IMR-90 (cell line): ENCODE measurements at regions not wholly inside any gene's neighbourhood (a gene's known extent, or its start where the extent isn't known, plus 50 kb on each side); places are given as distances from the start of the nearest gene placed in this dataset.

Experiments
- MAFK ChIP-seq: IDR thresholded peaks from 2 replicates; pipeline ENCODE4 v1.6.1; 2012; ENCODE audit warnings: low read depth, low read length, improper control_type of control experiment
- MAZ ChIP-seq: IDR thresholded peaks from 2 replicates; pipeline ENCODE4 v1.6.1; 2012; ENCODE audit warnings: low read depth, mild to moderate bottlenecking, low read length, improper control_type of control experiment, moderate library complexity, borderline replicate concordance
- POLR2A ChIP-seq: IDR thresholded peaks from 2 replicates; pipeline ENCODE4 v1.6.1; 2012; ENCODE audit warnings: mild to moderate bottlenecking, low read depth, low read length
- RFX5 ChIP-seq: IDR thresholded peaks from 2 replicates; pipeline ENCODE4 v1.8.0; 2012; ENCODE audit warnings: low read depth, mild to moderate bottlenecking, low read length, moderate library complexity
- TF ChIP-seq, protein P1 (sequence below): conservative IDR thresholded peaks from 2 replicates; pipeline ENCODE4 v1.5.1; 2012; ENCODE audit warnings: mild to moderate bottlenecking, low read depth, low read length, improper control_type of control experiment
- TF ChIP-seq, protein P2 (sequence below): fragments of 150-350 bp; IDR thresholded peaks from 2 replicates; pipeline ENCODE4 v1.6.1; 2017; ENCODE audit warnings: mild to moderate bottlenecking, antibody characterized with exemption, low read length, low read depth

DNA sequence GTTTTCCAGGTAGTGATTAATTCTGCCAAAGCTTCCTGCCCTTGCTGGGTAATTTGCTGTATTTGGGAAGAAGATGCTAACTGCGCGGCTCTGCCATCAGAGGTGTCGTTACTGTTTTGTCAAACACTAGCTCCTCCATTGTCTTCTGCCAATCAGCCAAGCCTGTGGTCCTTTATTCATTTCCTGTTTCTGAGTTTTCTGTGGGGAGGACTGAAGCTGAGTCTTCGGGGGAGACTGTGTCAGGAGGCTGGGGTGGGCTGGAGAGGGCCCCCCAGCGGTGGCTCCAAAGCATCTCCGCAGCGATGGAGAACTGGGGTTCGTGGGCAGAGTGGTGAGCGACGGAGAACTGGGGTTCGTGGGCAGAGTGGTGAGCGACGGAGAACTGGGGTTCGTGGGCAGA lies 322.9 kb upstream of the B3GAT1 start:
- TF ChIP-seq, protein P1, sequence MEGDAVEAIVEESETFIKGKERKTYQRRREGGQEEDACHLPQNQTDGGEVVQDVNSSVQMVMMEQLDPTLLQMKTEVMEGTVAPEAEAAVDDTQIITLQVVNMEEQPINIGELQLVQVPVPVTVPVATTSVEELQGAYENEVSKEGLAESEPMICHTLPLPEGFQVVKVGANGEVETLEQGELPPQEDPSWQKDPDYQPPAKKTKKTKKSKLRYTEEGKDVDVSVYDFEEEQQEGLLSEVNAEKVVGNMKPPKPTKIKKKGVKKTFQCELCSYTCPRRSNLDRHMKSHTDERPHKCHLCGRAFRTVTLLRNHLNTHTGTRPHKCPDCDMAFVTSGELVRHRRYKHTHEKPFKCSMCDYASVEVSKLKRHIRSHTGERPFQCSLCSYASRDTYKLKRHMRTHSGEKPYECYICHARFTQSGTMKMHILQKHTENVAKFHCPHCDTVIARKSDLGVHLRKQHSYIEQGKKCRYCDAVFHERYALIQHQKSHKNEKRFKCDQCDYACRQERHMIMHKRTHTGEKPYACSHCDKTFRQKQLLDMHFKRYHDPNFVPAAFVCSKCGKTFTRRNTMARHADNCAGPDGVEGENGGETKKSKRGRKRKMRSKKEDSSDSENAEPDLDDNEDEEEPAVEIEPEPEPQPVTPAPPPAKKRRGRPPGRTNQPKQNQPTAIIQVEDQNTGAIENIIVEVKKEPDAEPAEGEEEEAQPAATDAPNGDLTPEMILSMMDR = no peak
- TF ChIP-seq POLR2A = no peak
- TF ChIP-seq MAZ = no peak
- no peak for TF ChIP-seq MAFK
- no peak for TF ChIP-seq RFX5
- TF ChIP-seq, protein P2, sequence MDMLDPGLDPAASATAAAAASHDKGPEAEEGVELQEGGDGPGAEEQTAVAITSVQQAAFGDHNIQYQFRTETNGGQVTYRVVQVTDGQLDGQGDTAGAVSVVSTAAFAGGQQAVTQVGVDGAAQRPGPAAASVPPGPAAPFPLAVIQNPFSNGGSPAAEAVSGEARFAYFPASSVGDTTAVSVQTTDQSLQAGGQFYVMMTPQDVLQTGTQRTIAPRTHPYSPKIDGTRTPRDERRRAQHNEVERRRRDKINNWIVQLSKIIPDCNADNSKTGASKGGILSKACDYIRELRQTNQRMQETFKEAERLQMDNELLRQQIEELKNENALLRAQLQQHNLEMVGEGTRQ = no peak
